CD4-positive, alpha-beta T cell treated with Interleukin-1 beta for 1 hour (primary cell): ENCODE measurements at regions not wholly inside any gene's neighbourhood (a gene's known extent, or its start where the extent isn't known, plus 50 kb on each side); places are given as distances from the start of the nearest gene placed in this dataset.
"Not testable (repeated sequence)": the region's sequence is repeated elsewhere in the genome, so short reads cannot be mapped to it uniquely, and the experiment has no call there.

Source experiments
- DNase-seq, 2 donors: peaks; one replicate each; pipeline ENCODE4 v3.0.0-alpha.2; 2020 to 2022

DNA sequence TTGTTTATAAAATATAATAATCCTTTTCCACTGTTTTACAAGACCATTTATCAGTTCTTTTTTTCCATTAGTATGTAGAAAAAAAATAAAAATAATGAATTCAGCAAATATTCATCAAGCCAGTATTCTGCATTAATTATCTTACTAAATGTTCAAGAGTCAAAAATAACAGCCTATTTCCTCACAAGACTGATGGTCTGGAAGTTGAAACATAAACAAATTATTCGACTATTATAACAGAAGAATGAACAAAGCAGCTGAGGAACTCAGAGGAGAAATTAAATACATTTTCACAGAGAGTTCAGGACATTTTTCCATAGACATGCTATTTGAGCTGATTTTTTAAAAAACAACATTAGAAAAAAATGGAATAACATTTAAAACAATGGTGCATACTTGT lies 2594.8 kb downstream of the ARAP2 start:
- no peak for DNase-seq

DNA sequence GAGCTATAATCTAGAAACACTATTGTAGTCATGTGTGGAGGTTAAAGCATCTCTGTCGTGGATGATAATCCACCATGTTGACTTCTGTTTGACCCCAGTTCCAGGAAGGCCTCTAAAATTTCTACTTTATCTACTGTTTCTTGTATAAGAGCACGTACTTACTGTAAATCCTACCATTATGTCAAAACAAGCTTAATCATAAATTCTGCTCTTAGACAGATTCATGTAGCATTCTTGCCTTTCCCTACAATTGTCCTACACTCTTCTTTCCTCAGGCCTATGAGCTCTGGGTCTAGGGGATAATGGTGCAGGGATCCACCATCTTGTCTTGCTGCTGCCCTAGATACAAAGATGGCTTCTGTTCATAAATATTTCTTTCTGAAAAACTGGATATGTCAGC lies 2594.3 kb downstream of the ARAP2 start:
- DNase-seq = no peak

DNA sequence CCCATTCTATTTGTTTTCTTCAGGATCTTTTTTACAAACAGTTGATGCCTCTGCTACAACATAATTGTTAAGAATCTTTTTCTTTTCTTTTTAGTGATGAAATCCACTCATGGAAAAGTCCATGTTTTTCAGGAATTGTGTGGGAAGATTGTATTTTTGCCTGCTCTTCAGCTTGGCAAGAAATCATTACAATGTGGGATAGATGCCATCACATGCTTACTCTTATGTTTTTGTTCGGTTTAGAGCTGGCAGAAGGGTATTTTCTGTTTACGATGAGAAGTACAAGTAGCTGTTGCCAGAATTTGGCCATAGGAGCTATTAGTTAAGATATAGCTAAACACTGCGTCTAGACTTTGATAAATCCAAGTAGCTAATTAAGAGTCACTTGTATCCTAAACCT lies 2585.3 kb downstream of the ARAP2 start:
- DNase-seq = no peak

DNA sequence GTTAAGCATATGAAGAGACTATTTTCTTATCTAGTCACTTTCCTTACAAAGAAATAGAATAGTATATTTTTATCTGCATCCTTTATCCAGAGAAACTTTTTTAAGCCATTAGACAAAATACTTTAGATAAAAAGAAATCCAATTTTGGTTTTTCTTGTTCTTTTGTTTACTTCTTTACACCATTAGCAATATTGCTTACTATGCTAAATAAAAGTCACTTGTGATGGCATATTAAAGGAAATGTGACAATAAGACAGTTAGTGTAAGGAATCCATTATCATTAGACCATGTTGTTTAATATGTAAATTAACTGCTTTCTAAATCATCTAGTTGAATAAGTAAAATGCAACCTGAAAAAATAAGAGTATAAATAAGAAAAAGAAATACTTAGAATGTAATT lies 2582.7 kb downstream of the ARAP2 start:
- DNase-seq = no peak

DNA sequence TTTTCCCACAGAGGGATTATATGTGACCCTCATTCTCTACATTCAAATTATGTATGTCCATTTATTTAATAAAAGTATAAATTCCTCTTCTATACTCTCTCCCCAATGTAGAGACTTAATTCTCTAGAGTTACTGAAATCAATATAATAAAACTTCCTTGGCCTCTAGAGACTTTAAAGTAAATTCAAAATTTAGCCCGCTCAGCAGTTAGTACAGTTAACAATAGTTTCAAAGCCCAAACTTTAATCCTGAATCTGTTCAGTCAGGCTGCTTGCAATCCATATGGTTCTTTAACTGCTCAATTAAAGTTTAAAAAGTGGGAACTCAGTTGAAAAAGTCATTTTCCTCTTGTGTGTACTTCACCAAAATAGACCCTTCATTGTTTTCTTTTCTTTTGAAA lies 2558.4 kb downstream of the ARAP2 start:
- no peak for DNase-seq

DNA sequence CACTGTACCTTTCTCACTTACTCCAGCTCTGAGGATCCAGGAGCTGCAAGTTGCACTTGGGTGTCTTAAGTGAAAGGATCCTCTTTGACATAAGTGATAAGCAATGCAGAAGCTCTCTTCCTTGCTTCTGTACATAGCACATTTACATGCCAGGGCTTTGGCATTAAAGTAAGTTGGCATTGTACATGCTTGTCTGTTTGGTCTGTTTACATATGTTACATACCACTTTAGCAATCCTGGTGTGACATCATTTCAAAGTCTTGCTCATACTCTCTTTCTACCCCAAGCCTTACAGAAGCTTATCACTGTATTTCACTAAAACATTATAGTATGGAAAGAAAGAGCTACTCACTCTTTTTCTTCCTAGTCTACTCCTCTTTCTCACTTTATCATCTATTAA lies 2548.3 kb downstream of the ARAP2 start:
- DNase-seq = no peak

DNA sequence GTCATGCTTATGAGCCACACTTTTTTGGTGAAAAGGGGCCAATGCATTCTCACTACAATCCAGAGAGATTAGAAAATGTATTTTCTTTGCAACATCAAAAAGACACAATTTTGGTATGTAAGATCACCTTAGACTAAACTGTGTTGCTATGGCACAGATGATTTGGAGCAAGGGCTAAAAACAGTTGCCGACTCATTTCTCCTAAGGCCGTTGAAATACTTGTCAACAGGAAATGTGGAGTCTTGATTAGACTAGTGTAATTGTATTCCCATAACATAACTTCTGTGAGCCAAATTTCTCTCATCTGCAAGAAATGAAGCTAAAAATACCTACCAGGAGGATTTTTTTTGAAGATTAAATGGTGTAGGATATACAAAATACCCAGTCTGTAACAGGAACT lies 2547.7 kb downstream of the ARAP2 start:
- DNase-seq = no peak

DNA sequence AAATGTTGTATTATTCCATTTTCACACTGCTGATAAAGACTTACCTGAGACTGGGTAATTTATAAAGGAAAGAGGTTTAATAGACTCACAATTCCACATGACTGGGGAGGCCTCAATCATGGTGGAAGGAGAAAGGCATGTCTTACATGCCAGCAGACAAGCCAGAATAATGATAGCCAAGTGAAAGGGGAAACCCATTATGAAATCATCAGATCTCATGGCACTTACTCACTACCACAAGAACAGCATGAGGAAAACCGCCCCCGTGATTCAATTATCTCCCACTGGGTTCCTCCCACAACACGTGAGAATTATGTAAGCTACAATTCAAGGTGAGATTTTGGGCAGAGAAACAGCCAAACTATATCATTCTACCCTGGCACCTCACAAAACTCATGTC lies 2535.1 kb downstream of the ARAP2 start:
- DNase-seq = no peak

DNA sequence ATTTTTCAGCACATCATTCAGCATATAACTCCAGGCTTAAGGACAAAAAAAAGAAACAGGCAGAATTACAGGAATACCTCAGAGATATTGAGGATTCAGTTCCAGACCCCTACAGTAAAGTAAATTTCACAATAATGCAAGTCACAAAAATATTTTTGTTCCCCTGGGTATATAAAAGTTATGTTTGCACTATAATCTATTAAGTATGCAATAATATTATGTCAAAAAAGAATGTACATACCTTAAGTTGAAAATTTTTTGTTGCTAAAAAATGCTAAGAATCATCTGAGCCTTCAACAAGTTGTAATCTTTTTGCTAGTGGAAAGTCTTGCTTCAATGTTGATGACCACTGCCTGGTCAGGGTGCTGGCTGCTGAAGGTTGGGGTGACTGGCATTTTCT lies 2532.5 kb downstream of the ARAP2 start:
- DNase-seq = no peak

DNA sequence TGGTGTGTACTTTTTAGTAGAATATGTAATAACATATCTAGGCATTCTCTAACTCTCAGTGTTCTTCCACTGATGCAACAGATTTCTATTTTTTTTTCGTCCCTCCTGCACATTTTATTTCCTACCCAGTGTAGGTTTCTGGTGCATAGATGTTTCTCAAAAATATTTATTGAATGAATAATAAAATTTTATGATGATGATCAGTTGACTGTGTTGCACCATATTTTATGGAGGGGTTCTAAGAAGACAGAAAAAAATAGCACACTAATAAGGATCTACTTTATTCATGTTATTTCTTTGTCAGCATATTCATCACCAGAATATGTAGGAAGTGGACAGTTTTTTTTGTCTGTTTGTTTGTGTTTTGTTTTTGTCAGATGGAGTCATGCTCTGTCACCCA lies 2529.3 kb downstream of the ARAP2 start:
- DNase-seq = no peak

DNA sequence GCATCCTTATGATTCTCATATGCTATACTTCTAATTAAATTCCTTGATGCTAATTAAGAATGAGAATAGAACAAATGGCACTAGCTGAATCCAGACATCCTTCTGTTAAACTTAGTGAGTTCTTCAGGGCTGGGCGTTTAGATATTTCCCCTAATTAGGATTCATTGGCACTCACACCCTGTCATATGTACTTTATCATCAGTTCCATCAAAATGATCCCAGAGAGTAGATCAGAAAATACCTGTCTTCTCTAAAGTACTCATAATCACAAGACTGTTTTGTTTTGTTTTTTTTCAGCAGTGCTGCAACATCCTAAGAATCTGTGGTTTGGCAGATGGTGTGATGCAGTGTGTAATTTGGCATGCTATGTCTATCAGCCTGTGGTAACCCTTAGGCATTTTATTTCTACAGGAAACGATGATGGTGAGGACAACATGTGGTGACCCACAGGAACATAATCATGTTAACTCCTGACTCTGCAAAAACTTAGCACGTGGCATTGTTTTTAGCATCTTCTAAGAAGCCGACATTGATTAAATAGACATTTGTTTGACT lies 2528.4 kb downstream of the ARAP2 start:
- DNase-seq = no peak

DNA sequence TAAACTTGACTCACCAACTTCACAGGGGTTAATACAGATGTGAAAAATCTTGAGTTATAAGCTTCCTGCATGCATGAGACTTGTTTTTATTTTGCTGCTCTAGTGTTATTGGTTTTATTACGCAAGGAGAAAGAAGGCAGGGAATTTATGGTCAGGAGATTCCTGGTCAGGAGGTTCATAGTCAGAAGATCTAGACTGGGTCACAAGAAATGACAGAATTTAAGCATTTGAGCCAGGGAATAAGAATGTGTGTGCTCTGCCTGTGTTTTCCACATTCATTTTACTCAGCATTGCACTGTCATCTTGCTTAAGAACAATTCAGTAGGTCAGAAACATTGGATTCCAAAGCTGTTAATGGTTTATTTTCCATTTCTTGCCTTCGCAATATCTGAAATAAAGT lies 2522.1 kb downstream of the ARAP2 start:
- DNase-seq = no peak

DNA sequence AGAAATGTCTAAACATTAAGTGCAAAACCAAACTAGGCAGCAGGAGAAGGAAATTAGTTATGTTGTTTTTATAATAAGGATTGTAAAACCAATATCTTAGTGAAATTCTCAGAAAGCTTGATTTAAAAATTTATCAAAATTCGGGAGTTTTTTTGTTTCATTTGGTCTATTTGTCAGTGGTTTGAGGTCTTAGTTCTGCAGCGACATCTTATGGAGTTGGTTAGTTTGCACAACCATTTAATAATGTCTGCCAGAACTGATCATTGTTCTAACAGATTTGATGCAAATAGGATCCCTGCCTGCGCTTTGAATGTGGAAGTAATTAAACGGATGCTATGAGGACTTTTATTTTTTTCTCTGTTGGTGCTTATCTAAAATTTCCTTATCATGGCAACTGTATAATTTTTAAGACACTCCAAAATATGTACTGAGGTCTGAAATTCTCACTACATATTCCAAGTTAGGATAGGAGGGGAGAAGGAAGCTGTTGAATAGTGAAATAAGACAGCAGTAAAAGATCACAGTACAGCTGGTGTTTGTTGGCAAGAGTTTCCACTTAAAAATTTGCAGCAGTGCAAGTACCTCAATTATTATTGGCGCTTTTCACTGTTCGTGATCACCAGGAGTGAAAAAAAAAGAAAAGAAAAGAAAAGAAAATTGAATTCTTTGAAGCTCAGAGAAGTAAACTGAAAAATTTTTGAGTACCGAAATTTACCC lies 2521.4 kb downstream of the ARAP2 start:
- DNase-seq = no peak

DNA sequence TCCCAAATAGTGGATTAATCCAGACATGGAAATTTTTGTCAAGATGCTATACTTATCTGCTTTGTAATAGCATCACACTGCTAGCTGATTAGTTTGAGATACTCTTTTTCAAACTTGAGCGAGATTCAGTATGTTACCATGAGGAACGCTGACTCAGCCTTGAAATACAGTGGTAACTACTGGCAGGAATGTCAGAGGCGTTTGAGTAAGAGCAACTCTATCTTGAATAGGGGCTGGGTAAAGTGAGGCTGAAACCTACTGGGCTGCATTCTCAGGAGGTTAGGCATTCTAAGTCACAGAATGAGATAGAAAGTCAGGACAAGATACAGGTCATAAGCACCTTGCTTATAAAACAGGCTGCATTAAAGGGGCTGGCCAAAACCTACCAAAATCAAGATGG lies 2519.6 kb downstream of the ARAP2 start:
- no peak for DNase-seq

DNA sequence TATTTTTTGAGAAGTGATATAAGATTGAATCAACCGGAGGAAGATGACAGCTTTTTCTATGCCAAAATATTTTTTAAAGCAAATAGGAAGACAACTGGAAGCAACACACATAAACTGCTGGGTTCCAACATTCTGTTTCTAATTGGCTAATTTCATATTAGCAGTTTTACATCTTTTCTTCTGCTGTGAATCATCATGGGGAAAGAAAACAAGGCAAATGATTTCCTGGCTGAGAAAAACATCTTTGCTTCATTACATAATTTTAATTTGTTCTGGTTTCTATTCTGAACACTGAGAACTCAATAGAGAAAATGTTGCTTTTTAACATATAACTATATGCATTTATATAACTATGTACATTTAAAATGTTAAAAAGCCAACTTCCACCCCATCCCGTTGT lies 2518.5 kb downstream of the ARAP2 start:
- DNase-seq = no peak

DNA sequence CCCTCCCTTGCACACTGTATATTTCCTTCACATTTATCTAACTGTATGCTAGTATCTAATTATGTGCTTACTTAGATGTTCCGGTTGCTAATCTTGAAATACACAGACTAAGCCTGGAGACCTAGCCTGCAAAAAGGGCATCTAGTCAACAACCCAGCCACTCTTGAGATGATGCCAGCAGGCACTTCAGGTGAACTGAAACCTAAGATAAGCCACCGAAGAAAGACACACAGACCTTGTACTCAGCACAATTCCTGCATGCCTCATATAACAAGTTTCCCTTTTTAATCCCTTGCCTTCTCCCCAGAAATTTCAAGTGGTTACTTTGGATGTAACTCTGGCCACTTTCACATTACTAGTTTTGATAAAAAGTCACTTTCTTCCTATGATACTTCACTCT lies 2506.6 kb downstream of the ARAP2 start:
- DNase-seq = no peak

DNA sequence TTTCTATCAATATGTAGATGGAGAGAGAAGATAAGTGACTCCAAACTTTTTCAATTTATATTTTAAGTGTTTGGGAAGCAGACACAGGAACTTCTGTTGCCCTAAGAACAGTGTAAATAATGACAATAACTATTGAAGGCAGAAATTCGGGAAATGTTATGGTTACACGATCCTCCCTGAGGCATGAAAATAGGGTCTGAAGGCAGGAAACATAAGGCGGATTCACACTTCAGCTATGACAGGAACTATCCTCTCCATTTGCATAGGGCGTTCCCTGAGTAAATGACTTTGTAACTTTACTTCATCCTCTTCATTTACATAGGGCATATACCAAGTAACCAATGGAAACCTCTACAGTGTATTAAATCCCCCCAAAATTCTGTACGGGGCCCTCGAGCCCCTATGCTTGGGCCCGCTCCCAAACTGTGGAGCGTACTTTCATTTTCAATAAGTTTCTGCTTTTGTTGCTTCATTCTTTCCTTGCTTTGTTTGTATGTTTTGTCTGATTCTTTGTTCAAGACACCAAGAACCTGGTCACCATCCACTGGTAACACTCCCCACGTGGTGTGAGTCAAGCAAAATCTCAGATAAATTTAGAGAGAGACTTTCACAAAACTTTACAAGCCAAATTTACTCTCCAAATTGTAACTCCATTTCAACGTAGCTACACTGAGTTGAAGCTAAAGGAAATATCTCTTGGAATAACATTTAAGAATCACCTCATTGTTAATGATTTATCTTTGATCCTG lies 2504.3 kb downstream of the ARAP2 start:
- DNase-seq = no peak

DNA sequence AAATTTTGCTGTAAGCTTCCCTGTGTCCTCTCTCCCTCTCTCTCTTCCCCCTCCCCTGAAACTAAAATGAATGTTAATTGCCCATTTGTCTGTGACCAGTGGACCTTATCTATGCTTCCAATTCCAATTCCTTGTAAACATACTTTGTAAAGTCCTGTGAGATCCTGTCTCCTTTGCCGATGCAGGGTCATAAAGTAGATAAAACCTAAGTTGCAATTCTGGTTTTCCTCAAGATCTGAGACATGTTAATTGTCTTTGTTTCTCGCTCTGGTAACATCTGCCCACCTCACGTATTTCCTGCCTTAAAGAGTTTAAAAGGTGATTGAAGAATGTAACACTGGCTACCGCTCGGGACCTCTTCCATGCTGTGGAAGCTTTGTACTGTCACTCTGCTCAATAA lies 2503.4 kb downstream of the ARAP2 start:
- DNase-seq = not testable (repeated sequence)

DNA sequence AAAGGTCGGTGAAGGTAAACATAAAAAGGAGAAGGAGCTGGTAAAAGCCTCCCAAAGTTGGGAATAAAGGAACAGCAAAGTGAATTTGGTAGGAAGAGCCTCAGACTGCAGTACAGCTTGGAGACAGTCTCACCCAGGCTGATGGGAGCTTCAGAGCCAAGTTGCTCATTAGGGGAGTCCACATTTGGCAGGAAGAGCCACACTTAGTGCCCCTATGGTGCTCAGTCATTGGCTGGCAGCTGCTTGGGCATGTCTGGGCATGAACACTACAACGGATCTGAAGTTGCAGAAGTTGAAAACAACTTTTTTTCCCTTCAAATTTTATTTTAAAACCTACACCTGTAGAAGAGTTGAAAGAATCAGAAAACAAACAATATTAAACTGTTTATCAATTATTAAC lies 2497.3 kb downstream of the ARAP2 start:
- no peak for DNase-seq

DNA sequence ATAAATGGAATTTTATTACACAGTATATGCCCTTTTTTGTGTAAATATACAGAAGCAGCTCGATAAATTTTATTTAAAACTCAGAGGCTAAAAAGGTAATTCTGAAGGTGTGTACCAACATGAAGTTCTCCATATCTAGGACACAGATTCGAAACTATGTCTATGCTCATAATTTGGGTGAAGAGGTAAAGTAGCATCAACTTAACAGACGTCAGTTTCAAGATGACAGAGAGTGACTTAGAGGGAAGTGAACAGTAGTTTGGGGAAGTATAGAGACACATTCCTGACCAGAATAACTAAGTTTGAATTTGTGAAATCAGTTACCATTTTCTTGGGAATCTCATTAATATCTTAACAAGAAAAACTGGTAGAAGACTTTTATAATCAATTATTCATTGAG lies 2493.3 kb downstream of the ARAP2 start:
- DNase-seq = no peak

DNA sequence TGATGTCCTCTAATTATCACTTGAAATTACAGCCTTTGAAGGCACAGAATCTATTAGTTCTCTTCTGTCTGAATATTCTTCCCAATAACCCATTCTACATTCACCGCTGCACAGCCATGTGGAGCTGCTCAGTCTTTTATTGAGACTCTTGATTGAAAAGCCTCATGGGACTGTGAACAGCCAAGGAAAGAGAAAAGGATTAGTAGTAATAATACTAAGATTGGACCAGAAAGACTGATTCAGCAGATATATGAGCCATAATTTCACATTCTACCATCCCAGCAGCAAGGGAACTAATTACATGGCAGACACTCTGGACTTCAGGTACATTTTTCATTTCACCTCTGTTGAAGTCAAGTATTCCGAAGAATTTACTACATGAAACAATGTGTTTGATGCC lies 2471.7 kb downstream of the ARAP2 start:
- DNase-seq = no peak

DNA sequence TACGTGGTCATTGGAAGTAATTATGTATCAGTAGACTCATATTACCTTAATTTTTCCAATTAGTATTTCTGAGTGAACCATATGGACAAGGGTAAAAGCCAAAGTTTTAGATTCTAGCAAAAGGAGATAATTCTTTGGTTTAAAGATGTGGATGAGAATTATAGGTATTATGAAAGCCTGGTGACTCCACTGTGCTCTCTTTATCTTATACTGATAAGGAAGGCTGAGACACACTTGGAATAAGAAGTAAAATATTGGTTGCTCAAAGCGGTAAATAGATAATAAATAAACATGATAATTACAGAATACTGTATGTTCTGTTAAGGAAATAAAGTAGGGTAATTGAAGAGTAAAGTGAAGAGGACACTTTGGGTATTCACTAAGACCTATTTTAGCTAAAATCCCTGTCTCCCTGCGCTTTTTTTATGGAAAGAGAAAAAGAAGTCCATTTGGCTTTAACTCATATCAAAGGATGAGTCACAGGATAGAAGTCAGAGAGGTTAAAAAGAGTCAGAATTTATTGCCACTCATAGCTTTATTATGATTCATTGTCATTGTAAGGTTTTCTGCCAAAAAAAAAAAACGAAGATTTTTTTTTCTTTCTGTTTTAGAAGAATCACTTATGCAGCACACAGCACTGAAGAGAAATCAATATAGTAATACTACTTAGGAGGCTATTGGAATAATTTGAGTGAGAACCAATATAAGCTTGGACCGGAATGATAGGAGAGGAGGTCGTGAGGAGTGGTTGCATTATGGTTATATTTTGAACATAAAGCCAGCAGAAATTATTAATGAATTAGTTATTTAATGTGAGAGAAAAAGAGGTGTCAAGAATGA lies 2463.1 kb downstream of the ARAP2 start:
- no peak for DNase-seq

DNA sequence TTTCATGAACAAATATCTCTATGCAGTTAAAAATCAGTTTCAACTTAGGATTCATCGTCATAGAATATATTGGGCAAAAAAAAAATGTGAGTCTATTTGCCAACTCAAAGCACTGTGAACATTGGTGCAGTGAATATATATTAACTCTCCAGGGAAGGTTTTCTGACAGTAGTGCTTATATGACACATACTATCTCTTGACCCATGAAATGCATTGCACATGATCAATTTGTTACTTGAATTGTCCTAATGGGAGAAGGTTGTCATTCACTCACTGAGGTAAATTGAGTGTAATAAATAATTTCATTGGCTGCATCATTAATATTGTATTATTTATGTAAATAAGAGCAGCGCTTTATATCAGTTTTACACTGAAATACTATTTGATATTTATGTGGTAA lies 2458.5 kb downstream of the ARAP2 start:
- DNase-seq = no peak

DNA sequence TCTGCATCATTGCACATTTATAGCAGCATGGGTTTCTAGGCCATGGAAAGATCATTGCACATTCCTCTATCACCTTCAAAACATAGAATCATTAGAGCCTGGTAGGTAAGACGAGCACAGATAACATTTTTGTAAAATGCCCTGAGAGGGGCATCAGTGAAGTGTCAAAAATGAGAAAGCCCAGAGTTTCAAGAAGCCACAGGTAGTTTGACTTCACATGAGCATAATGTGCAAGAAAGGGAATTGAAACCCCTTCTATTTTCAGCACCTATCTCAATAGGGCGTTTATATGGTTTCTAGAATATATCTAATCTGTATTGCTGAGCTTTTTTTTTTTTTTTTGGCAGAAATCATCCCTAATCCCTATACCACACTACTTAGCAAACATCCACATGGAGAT lies 2441.7 kb downstream of the ARAP2 start:
- DNase-seq = no peak
